HG03108 (cell line): ENCODE measurements at regions not wholly inside any gene's neighbourhood (a gene's known extent, or its start where the extent isn't known, plus 50 kb on each side); places are given as distances from the start of the nearest gene placed in this dataset.

ENCODE experiments used
- ATAC-seq: cut with Tn5 transposase; IDR thresholded peaks from one replicate; pipeline ENCODE4 v1.9.1; 2021; ENCODE audit warnings: moderate library complexity; ENCODE audit not compliant: unreplicated experiment

DNA sequence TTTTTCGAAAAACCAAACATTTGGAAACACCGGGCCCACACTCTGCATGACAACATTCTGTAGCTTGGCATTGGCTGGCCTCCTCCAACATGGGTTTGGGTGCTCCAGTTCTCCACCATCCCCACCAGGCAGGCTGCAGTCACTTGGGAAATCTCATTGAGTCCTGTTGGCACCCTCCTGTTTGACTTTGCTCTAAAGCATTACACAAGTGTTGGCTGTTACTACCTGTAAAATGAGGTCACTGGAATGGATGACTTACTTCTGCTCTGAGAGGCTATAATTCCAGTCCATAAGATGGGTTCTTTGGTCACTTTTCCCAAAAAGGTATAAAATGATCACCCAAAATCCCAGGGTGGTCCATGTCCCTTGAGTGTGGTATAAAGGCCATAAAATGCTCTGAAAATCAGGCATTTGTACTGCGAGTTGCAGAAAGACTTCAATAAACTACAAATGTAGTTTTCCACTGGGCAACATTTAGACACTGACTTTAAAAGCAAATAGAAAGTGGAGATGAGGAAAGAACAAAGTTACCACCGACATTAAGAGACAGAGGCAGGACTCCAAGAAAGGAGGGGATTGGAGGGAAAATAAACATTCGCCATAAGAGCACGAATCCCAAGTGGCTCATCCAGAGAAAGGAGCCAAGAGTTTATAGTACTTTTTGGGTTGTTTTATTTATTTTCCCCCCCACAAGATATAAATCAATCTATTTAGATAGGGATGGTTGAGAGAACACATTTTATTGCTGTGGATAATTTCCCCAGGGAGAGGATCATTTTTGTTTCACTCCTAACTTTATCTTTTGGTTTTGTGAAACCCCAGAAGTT lies 295.1 kb downstream of the TLE1 start:
- no peak for ATAC-seq

DNA sequence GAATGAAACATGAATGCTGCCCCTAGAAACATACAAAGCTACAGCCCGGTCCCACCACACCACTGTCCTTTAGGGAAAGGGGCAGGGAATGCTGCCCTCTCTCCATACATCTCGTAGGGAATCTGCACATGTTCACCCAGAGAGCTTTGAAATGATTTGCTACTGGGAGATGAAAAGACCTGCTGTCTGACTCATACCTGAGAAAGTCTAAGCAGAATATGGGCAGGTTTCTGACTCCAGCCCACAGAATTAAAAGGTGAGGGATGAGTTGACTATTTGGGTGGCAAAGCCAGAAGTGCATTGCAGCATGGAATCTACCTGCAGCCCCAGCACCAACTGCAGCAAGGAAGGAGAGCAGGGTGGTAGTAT lies 297.9 kb downstream of the TLE1 start:
- no peak for ATAC-seq

GRCh38 chr9:81390792-81391456 lies 298.4 kb downstream of the TLE1 start:
- ATAC-seq: no peak

- ATAC-seq: no peak
Observed at GRCh38 chr9:81389569-81389993, 299.8 kb downstream of the TLE1 start.

GRCh38 chr9:81388831-81389230 lies 300.5 kb downstream of the TLE1 start:
- no peak for ATAC-seq

GRCh38 chr9:81387360-81388106 lies 301.8 kb downstream of the TLE1 start:
- ATAC-seq: no peak

- no peak for ATAC-seq
Observed at GRCh38 chr9:81384911-81385310, 304.4 kb downstream of the TLE1 start.

GRCh38 chr9:81382281-81382680 lies 307.1 kb downstream of the TLE1 start:
- ATAC-seq: no peak

- no peak for ATAC-seq
Observed at GRCh38 chr9:81381694-81382093, 307.7 kb downstream of the TLE1 start.

- no peak for ATAC-seq
Observed at GRCh38 chr9:81380504-81381359, 308.6 kb downstream of the TLE1 start.

DNA sequence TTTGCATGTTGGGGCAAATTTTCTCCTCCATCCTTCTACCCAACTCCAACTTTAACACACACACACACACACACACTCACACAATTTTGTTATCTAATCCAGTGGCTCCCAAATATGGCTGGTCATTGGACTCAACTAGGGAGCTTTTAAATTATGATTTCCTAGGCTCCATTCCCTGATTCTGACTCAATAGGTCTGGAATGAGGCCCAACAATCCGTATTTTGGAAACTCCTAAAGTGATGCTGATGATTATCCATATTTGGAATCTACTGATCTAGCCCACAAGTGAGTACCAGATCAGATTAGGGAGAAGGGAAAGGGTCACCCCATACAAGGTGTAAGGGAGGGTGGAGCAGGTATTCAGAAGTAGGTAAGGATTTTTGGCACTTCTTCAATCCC lies 309.7 kb downstream of the TLE1 start:
- no peak for ATAC-seq

DNA sequence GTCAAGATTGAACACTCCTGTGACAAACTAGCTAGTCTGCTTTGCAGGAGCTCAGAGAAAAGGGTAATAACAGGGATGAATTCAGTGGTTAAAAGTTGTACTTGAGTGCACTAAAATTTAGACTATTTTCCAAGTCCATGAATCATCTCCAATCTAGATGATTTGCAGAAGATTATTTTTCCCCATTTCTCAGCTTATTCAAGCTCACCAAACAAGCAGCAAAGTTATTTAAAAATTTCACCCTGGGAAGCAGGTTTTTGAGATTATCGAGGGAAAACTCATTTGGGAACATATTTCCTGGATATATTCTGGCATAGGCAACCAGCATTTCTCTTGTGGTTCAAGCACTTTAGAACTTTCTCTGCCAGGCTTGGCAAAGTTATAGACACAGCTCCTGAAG lies 311.4 kb downstream of the TLE1 start:
- ATAC-seq: no peak

- no peak for ATAC-seq
Observed at GRCh38 chr9:81377320-81377719, 312.0 kb downstream of the TLE1 start.

- no peak for ATAC-seq
Observed at GRCh38 chr9:81375187-81376100, 313.9 kb downstream of the TLE1 start.

DNA sequence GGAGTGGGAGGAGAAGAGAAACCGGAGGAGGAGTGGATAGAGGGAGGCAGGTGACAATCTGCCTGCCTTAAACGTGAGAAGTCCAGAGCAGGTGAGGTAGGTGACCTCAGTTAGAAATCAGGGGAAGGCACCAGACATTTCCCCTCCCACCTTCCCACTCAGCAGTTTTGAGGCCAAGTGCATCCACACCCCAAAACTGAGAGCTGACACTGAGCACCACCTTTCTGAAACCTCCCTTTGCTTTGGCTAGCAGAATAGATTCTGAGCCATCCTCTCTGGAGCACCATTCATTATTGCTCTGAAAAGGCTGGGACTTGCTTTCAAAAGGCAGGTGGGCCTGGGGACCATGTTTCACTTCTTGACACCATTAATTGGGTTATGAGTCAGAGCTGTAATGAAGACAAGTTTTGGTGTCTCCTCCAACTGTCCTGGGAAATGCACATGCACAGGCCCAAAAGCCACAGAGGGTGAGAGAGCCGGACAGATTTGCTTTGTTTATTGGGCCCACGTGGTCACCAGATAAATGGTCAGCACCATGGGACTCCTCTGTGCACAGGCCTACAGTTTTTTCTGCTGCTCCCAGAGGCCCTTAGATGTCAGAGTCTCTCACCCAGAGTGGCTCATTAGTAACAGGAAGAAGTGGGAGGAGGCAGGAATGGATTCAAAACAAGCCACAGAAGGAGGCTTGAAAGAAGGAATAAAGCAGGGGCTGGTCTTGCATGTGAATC lies 314.7 kb downstream of the TLE1 start:
- no peak for ATAC-seq

DNA sequence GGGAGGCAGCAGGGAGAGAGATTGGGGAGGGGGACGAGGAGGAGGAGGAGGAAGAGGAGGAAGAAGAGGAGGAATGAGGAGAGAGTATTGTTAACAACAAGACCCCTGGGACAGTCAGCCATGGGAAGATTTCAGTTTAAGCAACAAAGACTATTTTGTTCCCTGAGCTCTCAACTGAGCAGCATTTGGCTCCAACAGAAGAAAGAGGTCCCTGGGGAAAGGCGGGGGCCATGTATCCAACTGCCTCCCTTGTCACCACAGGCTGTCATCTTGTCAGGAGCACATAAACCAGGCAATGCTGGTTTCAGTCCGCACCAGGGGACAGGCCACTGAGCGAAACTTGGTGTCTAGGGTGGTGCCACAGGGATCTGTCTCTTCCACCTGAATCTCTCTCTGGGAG lies 316.1 kb downstream of the TLE1 start:
- ATAC-seq: no peak

DNA sequence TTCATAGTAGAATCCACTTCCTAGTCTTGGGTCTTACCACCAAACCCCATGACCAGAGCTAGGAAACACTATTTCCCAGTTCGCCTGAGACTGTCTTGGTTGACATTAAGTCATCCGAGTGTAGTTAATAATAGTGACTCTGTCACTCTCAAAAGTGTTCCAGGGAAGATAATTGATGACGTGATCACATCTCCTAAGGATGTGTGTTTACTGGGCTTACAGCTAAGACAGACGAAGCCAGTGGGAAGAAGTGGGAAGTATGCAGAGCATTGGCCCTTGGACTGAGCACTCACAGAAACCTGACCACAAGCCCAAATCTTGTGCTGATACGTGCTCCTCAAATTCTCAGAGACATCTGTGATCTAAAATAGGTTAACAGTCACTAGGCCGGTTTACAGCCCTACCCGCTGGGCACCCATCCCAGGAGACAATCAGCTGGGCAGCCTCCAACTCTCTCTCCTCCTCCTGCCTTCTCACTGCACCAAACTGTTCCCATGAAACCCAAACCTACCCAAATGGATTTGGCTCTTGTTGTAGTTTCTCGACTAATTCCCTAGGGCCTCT lies 316.6 kb downstream of the TLE1 start:
- no peak for ATAC-seq

- ATAC-seq: no peak
Observed at GRCh38 chr9:81371824-81372223, 317.5 kb downstream of the TLE1 start.

DNA sequence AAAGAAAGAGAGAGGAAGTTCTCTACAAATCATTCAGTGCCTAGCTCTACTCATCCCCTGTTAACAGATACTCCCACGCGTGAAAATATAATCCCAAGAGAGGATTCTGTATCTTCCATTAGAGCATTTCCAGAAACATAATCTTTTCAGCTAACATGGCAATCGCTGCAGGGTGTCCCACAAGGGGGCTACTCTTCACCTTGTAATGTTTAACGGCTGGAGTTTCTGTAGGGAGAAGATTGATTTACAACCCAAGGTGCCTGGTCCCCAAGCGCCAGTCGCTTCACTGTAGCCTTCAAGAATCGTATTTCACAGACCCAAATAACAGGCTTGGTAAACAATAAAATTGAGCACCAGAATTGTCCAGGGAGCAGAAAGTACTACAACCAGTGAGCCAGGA lies 318.7 kb downstream of the TLE1 start:
- ATAC-seq: no peak
